Transverse colon (tissue), 3 donors: ENCODE measurements at regions not wholly inside any gene's neighbourhood (a gene's known extent, or its start where the extent isn't known, plus 50 kb on each side); places are given as distances from the start of the nearest gene placed in this dataset.

ENCODE experiments used
- CTCF ChIP-seq, 5 experiments: fragments of 200-600 bp in 3 of 5; fragments of 450-650 bp in 2 of 5; sonication (generic) in 3 of 5; IDR thresholded peaks; 1 replicate in 2 of 5; 2 replicates in 3 of 5; pipeline ENCODE4 v1.5.1; 2016 to 2017; ENCODE audit warnings: antibody characterized with exemption in 5 of 5, inconsistent platforms in 3 of 5, mild to moderate bottlenecking in 2 of 5, moderate library complexity in 1 of 5
- POLR2A ChIP-seq: fragments of 450-650 bp; IDR thresholded peaks from one replicate; pipeline ENCODE4 v1.6.1; 2016; ENCODE audit warnings: antibody characterized with exemption, mild to moderate bottlenecking, moderate library complexity

GRCh38 chr6:113676968-113677367, 180.2 kb upstream of the MARCKS start:
- TF ChIP-seq CTCF (IDR thresholded peaks at IDR 0.05) (no peak), POLR2A (no peak)
